Activated CD8-positive, alpha-beta memory T cell treated with anti-CD3 and anti-CD28 coated beads for 1 hour (primary cell): ENCODE measurements at regions not wholly inside any gene's neighbourhood (a gene's known extent, or its start where the extent isn't known, plus 50 kb on each side); places are given as distances from the start of the nearest gene placed in this dataset.

Experiments used
- DNase-seq, 2 donors: peaks; one replicate each; pipeline ENCODE4 v3.0.0-alpha.2; 2020; ENCODE audit warnings: low read depth in 1 of 2; ENCODE audit errors: extremely low read depth in 1 of 2

GRCh38 chr6:168972128-168972527 lies 281.5 kb downstream of the THBS2 start:
- no peak for DNase-seq

- no peak for DNase-seq
These were observed 282.1 kb downstream of the THBS2 start for GRCh38 chr6:168971549-168971948.

GRCh38 chr6:168968801-168969200 lies 284.8 kb downstream of the THBS2 start:
- no peak for DNase-seq

- DNase-seq: no peak
These were observed 285.4 kb downstream of the THBS2 start for GRCh38 chr6:168968228-168968627.

GRCh38 chr6:168967281-168967925 lies 286.2 kb downstream of the THBS2 start:
- no peak for DNase-seq

GRCh38 chr6:168964138-168964835 lies 289.4 kb downstream of the THBS2 start:
- DNase-seq: no peak

- no peak for DNase-seq
These were observed 290.8 kb downstream of the THBS2 start for GRCh38 chr6:168962886-168963285.

GRCh38 chr6:168961264-168961656 lies 292.4 kb downstream of the THBS2 start:
- no peak for DNase-seq

- no peak for DNase-seq
These were observed 292.9 kb downstream of the THBS2 start for GRCh38 chr6:168960551-168961263.

- no peak for DNase-seq
These were observed 293.9 kb downstream of the THBS2 start for GRCh38 chr6:168959696-168960095.

GRCh38 chr6:168956884-168957730 lies 296.5 kb downstream of the THBS2 start:
- no peak for DNase-seq

GRCh38 chr6:168956141-168956838 lies 297.4 kb downstream of the THBS2 start:
- no peak for DNase-seq

- DNase-seq: no peak
These were observed 300.2 kb downstream of the THBS2 start for GRCh38 chr6:168953461-168953860.

- DNase-seq: no peak
These were observed 302.4 kb downstream of the THBS2 start for GRCh38 chr6:168951217-168951616.

GRCh38 chr6:168950858-168951214 lies 302.8 kb downstream of the THBS2 start:
- DNase-seq: no peak

GRCh38 chr6:168949981-168950857 lies 303.4 kb downstream of the THBS2 start:
- no peak for DNase-seq

- DNase-seq: no peak
These were observed 304.6 kb downstream of the THBS2 start for GRCh38 chr6:168948990-168949531.

- no peak for DNase-seq
These were observed 305.6 kb downstream of the THBS2 start for GRCh38 chr6:168948002-168948401.

- no peak for DNase-seq
These were observed 310.3 kb downstream of the THBS2 start for GRCh38 chr6:168943231-168943905.
